ENCODE measurements at regions not wholly inside any gene's neighbourhood (a gene's known extent, or its start where the extent isn't known, plus 50 kb on each side); places are given as distances from the start of the nearest gene placed in this dataset.

- no peak overlapping the region for H3K4me3 ChIP-seq
- no peak overlapping the region for H3K27ac ChIP-seq
Measured at GRCh38 chr3:43210049-43211027, 76.0 kb upstream of the SNRK start.

GRCh38 chr3:43207628-43208085, 78.7 kb upstream of the SNRK start:
- Histone ChIP-seq H3K4me3 (no peak overlapping the region), H3K27ac (no peak overlapping the region)

- no peak overlapping the region for H3K4me3 ChIP-seq
- H3K27ac ChIP-seq: no peak overlapping the region
Measured at GRCh38 chr3:43206632-43207031, 79.7 kb upstream of the SNRK start.

GRCh38 chr3:43206105-43206504, 80.2 kb upstream of the SNRK start:
- Histone ChIP-seq H3K4me3 (no peak overlapping the region), H3K27ac (no peak overlapping the region)

- H3K4me3 ChIP-seq: no peak overlapping the region
- no peak overlapping the region for H3K27ac ChIP-seq
Measured at GRCh38 chr3:43203022-43203421, 83.3 kb upstream of the SNRK start.

GRCh38 chr3:43201581-43201980, 84.8 kb upstream of the SNRK start:
- H3K4me3 ChIP-seq: no peak overlapping the region
- H3K27ac ChIP-seq: no peak overlapping the region

- H3K4me3 ChIP-seq: no peak overlapping the region
- H3K27ac ChIP-seq: no peak overlapping the region
Measured at GRCh38 chr3:43199645-43200306, 86.6 kb upstream of the SNRK start.

GRCh38 chr3:43198791-43199644, 87.3 kb upstream of the SNRK start:
- H3K27ac ChIP-seq: no peak overlapping the region
- H3K4me3 ChIP-seq: no peak overlapping the region

- no peak overlapping the region for H3K4me3 ChIP-seq
Measured at GRCh38 chr3:43198301-43198700, 88.0 kb upstream of the SNRK start.

GRCh38 chr3:43197181-43197580, 89.2 kb upstream of the SNRK start:
- Histone ChIP-seq H3K4me3 (no peak overlapping the region), H3K27ac (no peak overlapping the region)

More at GRCh38 chr3:43198301-43198700, 88.0 kb upstream of the SNRK start:
- H3K27ac ChIP-seq: no peak overlapping the region

- H3K27ac ChIP-seq: no peak overlapping the region
- no peak overlapping the region for H3K4me3 ChIP-seq
Measured at GRCh38 chr3:43196721-43197120, 89.6 kb upstream of the SNRK start.

- Histone ChIP-seq H3K4me3 (no peak overlapping the region), H3K27ac (peak overlapping the region in 4 of 21 experiments; percentile 55 to 87 (median 65))
Measured at GRCh38 chr3:43195115-43195498, 89.2 kb upstream of the POMGNT2 start.

GRCh38 chr3:43194490-43195114, 88.7 kb upstream of the POMGNT2 start:
- no peak overlapping the region for H3K4me3 ChIP-seq
- peak overlapping the region in 6 of 21 experiments; percentile 2 to 87 (median 65) for H3K27ac ChIP-seq

- H3K27ac ChIP-seq: peak overlapping the region in 6 of 21 experiments; percentile 2 to 87 (median 65)
- H3K4me3 ChIP-seq: no peak overlapping the region
Measured at GRCh38 chr3:43194069-43194468, 88.2 kb upstream of the POMGNT2 start.

- H3K27ac ChIP-seq: no peak overlapping the region
Measured at GRCh38 chr3:43192028-43192427, 86.1 kb upstream of the POMGNT2 start.

GRCh38 chr3:43191116-43191515, 85.2 kb upstream of the POMGNT2 start:
- no peak overlapping the region for H3K27ac ChIP-seq

More at GRCh38 chr3:43192028-43192427, 86.1 kb upstream of the POMGNT2 start:
- H3K4me3 ChIP-seq: no peak overlapping the region

GRCh38 chr3:43190670-43191069, 84.8 kb upstream of the POMGNT2 start:
- Histone ChIP-seq H3K27ac (no peak overlapping the region), H3K4me3 (no peak overlapping the region)

More at GRCh38 chr3:43191116-43191515, 85.2 kb upstream of the POMGNT2 start:
- H3K4me3 ChIP-seq: no peak overlapping the region

- no peak overlapping the region for H3K27ac ChIP-seq
- H3K4me3 ChIP-seq: no peak overlapping the region
Measured at GRCh38 chr3:43187836-43188479, 82.1 kb upstream of the POMGNT2 start.

- no peak overlapping the region for H3K27ac ChIP-seq
- H3K4me3 ChIP-seq: no peak overlapping the region
Measured at GRCh38 chr3:43185983-43186314, 80.1 kb upstream of the POMGNT2 start.
